HCT116 (cell line): ENCODE measurements at regions not wholly inside any gene's neighbourhood (a gene's known extent, or its start where the extent isn't known, plus 50 kb on each side); places are given as distances from the start of the nearest gene placed in this dataset.

ENCODE experiments used
- ATAC-seq: fragments of 200-7000 bp; cut with Tn5 transposase; 2 replicates; pipeline ENCODE4 v1.9.1; 2020; ENCODE audit warnings: mild to moderate bottlenecking, moderate library complexity
- BruUV-seq: library from RNA; stranded (reverse); fragments of 400-500 nt; replicated peaks from 2 replicates; lab custom pipeline; 2021; lab: Mats Ljungman, UMichigan
- CTCF ChIA-PET: fragments of 300-600 bp; sonication (Branson Sonifier 250); formaldehyde crosslinking; loops from one replicate; lab custom pipeline; 2021; ENCODE audit warnings: antibody characterized with exemption; lab: Charles Lee
- POLR2A ChIA-PET: fragments of 300-600, 350-600 bp; sonication (Branson Sonifier 250); formaldehyde crosslinking; loops from one replicate; lab custom pipeline; 2021; ENCODE audit warnings: antibody characterized with exemption; lab: Charles Lee
- RAD21 ChIA-PET, 2 experiments: fragments of 300-600 bp; sonication (Branson Sonifier 250); formaldehyde crosslinking; loops; one replicate each; lab custom pipeline; 2023; ENCODE audit warnings: low total read pairs in 2 of 2; ENCODE audit not compliant: uncharacterized antibody in 2 of 2, unreplicated experiment in 2 of 2, low non-redundant PET in 1 of 2; lab: Charles Lee
- DNase-seq: peaks from one replicate; pipeline ENCODE4 v3.0.0-alpha.2; 2010; ENCODE audit warnings: low read depth, low spot score
- H2AFZ ChIP-seq: fragments of 200-600 bp; shearing (Covaris generic), sonication (generic); 2 replicates; pipeline ENCODE4 v1.6.1; 2017; ENCODE audit warnings: low read depth, mixed run types, mixed read lengths, antibody characterized with exemption, low read length; ENCODE audit not compliant: poor library complexity, severe bottlenecking
- H3K27ac ChIP-seq: 2 replicates; pipeline ENCODE4 v1.5.1; 2012; ENCODE audit warnings: low read depth, low read length
- H3K27me3 ChIP-seq: fragments of 200-600 bp; sonication (generic); 2 replicates; pipeline ENCODE4 v1.6.1; 2016; ENCODE audit warnings: mixed run types, low read length, mixed read lengths; ENCODE audit not compliant: insufficient read depth
- H3K36me3 ChIP-seq, 2 experiments: fragments of 200-500 bp in 1 of 2; fragments of 200-600 bp in 1 of 2; sonication (Bioruptor generic) in 1 of 2; sonication (generic) in 1 of 2; 2 replicates each; pipeline versions ENCODE4 v1.5.1 to v1.6.1; 2014 to 2016; ENCODE audit warnings: low read length in 2 of 2, inconsistent platforms in 1 of 2, mixed read lengths in 1 of 2, mixed run types in 1 of 2; ENCODE audit not compliant: insufficient read depth in 2 of 2, control insufficient read depth in 1 of 2
- H3K4me1 ChIP-seq, 2 experiments: fragments of 200-600 bp in 1 of 2; sonication (generic) in 1 of 2; 2 replicates each; pipeline versions ENCODE4 v1.5.1 to v1.6.1; 2012 to 2017; ENCODE audit warnings: low read length in 2 of 2, inconsistent platforms in 1 of 2, mild to moderate bottlenecking in 1 of 2, mixed read lengths in 1 of 2, mixed run types in 1 of 2, moderate library complexity in 1 of 2; ENCODE audit not compliant: insufficient read depth in 2 of 2, control insufficient read depth in 1 of 2
- H3K4me2 ChIP-seq: fragments of 200-600 bp; sonication (generic); 2 replicates; pipeline ENCODE4 v1.6.1; 2017; ENCODE audit warnings: mixed run types, low read length, mixed read lengths
- H3K4me3 ChIP-seq, 2 experiments: fragments of 200-600 bp in 1 of 2; sonication (generic) in 1 of 2; replicated peaks in 1 of 2; 2 replicates each; pipeline ENCODE4 v1.5.1; 2011 to 2016; ENCODE audit warnings: low read length in 2 of 2, control low read depth in 1 of 2, low read depth in 1 of 2, mild to moderate bottlenecking in 1 of 2, mixed read lengths in 1 of 2, mixed run types in 1 of 2
- H3K79me2 ChIP-seq: fragments of 200-600 bp; sonication (generic); 2 replicates; pipeline ENCODE4 v1.6.1; 2017; ENCODE audit warnings: mild to moderate bottlenecking, mixed run types, low read length, moderate library complexity, mixed read lengths; ENCODE audit not compliant: insufficient read depth
- H3K9ac ChIP-seq: fragments of 200-600 bp; sonication (generic); 2 replicates; pipeline ENCODE4 v1.6.1; 2016; ENCODE audit warnings: low read length, mixed read lengths
- H3K9me2 ChIP-seq: fragments of 200-600 bp; sonication (generic), shearing (Covaris generic); 2 replicates; pipeline ENCODE4 v1.6.1; 2017; ENCODE audit warnings: mixed run types, mild to moderate bottlenecking, moderate library complexity; ENCODE audit not compliant: insufficient read depth
- H3K9me3 ChIP-seq, 2 experiments: fragments of 200-500 bp in 1 of 2; fragments of 200-600 bp in 1 of 2; sonication (Bioruptor generic) in 1 of 2; sonication (generic) in 1 of 2; 2 replicates each; pipeline ENCODE4 v1.6.1; 2014 to 2017; ENCODE audit warnings: low read length in 2 of 2, mixed read lengths in 2 of 2, inconsistent platforms in 1 of 2, low read depth in 1 of 2, mild to moderate bottlenecking in 1 of 2, mixed run types in 1 of 2, moderate library complexity in 1 of 2; ENCODE audit not compliant: control insufficient read depth in 1 of 2, insufficient read depth in 1 of 2
- H4K20me1 ChIP-seq: fragments of 200-600 bp; sonication (generic), shearing (Covaris generic); 2 replicates; pipeline ENCODE4 v1.6.1; 2017; ENCODE audit warnings: mixed run types, mild to moderate bottlenecking, moderate library complexity; ENCODE audit not compliant: insufficient read depth
- CEBPB ChIP-seq: IDR thresholded peaks from 2 replicates; pipeline ENCODE4 v1.6.1; 2012; ENCODE audit warnings: low read depth
- EGR1 ChIP-seq: IDR thresholded peaks from 2 replicates; pipeline ENCODE4 v1.6.1; 2012; ENCODE audit warnings: low read depth
- EZH2 ChIP-seq: fragments of 200-600 bp; sonication (generic); IDR thresholded peaks from 2 replicates; pipeline ENCODE4 v1.6.1; 2017; ENCODE audit warnings: antibody characterized with exemption, mixed run types
- JUND ChIP-seq: IDR thresholded peaks from 2 replicates; pipeline ENCODE4 v1.6.1; 2012
- MAX ChIP-seq: IDR thresholded peaks from 2 replicates; pipeline ENCODE4 v1.6.1; 2012
- REST ChIP-seq: IDR thresholded peaks from 2 replicates; pipeline ENCODE4 v1.6.1; 2012; ENCODE audit warnings: low read depth
- TCF7L2 ChIP-seq: IDR thresholded peaks from 2 replicates; pipeline ENCODE4 v1.7.0; 2011; ENCODE audit warnings: borderline replicate concordance, inconsistent platforms; ENCODE audit not compliant: insufficient read depth, insufficient read length; ENCODE audit errors: extremely low read depth
- ZBTB33 ChIP-seq: IDR thresholded peaks from 2 replicates; pipeline ENCODE4 v1.6.1; 2011; ENCODE audit warnings: mild to moderate bottlenecking, low read length, moderate library complexity; ENCODE audit not compliant: insufficient replicate concordance; ENCODE audit errors: extremely low read depth
- intact Hi-C: fragments of 100-400 bp; cut with micrococcal nuclease; formaldehyde crosslinking; loops from 2 replicates; pipeline ENCODE4 v1.10.0; 2022

GRCh38 chrX:140923118-140923517 lies 79.3 kb upstream of the SPANXB1 start:
- no peak overlapping the region for H3K9ac ChIP-seq
- H3K4me1 ChIP-seq, result no peaks in the 10 kb centered on the region
- H2AFZ ChIP-seq, result no peak overlapping the region
- no peaks in the 10 kb centered on the region for H4K20me1 ChIP-seq
- H3K4me2 ChIP-seq, result no peak overlapping the region
- RAD21 ChIA-PET, result no interaction called here
- intact Hi-C loops, result no loop called here
- H3K27me3 ChIP-seq, result no peaks in the 10 kb centered on the region
- H3K9me2 ChIP-seq, result no peaks in the 10 kb centered on the region
- BruUV-seq, result no TSS peak
- ATAC-seq, result no peak
- no peaks in the 10 kb centered on the region for H3K36me3 ChIP-seq
- H3K4me3 ChIP-seq, result no peak overlapping the region
- H3K9me3 ChIP-seq, result no peaks in the 10 kb centered on the region
- no peak for DNase-seq
- POLR2A ChIA-PET, result no interaction called here
- TF ChIP-seq EGR1, result no peak
- no peak for TF ChIP-seq MAX
- TF ChIP-seq TCF7L2, result no peak
- no peak for TF ChIP-seq EZH2
- TF ChIP-seq CEBPB, result no peak
- TF ChIP-seq ZBTB33, result no peak
- TF ChIP-seq REST, result no peak
- no peak for TF ChIP-seq JUND
- no peaks in the 10 kb centered on the region for H3K79me2 ChIP-seq
- no peak overlapping the region for H3K27ac ChIP-seq
- CTCF ChIA-PET, result no interaction called here
